Astrocyte (in vitro differentiated cells and primary cell): ENCODE measurements at regions not wholly inside any gene's neighbourhood (a gene's known extent, or its start where the extent isn't known, plus 50 kb on each side); places are given as distances from the start of the nearest gene placed in this dataset.

ENCODE experiments used
- CTCF ChIP-seq: IDR thresholded peaks from 2 replicates; pipeline ENCODE4 v1.5.1; 2011; ENCODE audit warnings: low read depth, mild to moderate bottlenecking, inconsistent platforms, low read length, moderate library complexity; ENCODE audit not compliant: insufficient read depth
- EZH2 ChIP-seq: IDR thresholded peaks from 2 replicates; pipeline ENCODE4 v1.6.1; 2012; ENCODE audit warnings: mild to moderate bottlenecking, low read length, inconsistent platforms; ENCODE audit not compliant: insufficient read depth

DNA sequence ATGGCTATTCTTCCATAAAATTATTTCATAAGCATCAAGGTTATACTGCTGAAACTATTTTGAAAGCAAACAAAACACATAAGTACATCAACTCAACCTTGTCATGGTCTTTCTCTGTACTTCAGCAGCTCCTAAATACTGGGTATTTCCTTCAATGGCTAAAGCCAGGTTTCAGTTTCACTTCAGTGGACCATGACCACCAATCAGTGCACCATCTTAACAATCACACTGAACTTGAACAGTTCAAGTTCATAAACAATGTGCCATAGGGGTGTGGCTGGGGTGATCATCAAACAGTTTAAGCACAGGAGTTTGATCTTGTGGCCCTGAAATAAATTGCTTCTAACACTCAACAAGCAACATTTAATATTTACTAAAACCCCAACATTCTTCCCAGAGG, 124.1 kb upstream of the FIGN start:
- no peak for TF ChIP-seq CTCF
- TF ChIP-seq EZH2, result no peak
